Fibroblast of lung (primary cell): ENCODE measurements at regions not wholly inside any gene's neighbourhood (a gene's known extent, or its start where the extent isn't known, plus 50 kb on each side); places are given as distances from the start of the nearest gene placed in this dataset.
A peak's percentile ranks its signal among the peaks of the same experiment; 100 is the strongest.

Experiments
- DNase-seq, 2 donors: peaks; one replicate each; pipeline versions ENCODE4 v3.0.0 to v3.0.0-alpha.2; 2010; ENCODE audit warnings: low read depth in 2 of 2
- H2AFZ ChIP-seq: 2 replicates; pipeline ENCODE4 v1.5.1; 2012; ENCODE audit warnings: low read length, control low read depth, inconsistent platforms
- H3K27ac ChIP-seq: 2 replicates; pipeline ENCODE4 v1.5.1; 2011; ENCODE audit warnings: low read length, control low read depth; ENCODE audit not compliant: insufficient read depth
- H3K27me3 ChIP-seq: 2 replicates; pipeline ENCODE4 v1.5.1; 2011; ENCODE audit warnings: mild to moderate bottlenecking, low read length; ENCODE audit not compliant: control insufficient read depth, insufficient read depth
- H3K36me3 ChIP-seq: 2 replicates; pipeline ENCODE4 v1.5.1; 2011; ENCODE audit warnings: low read length; ENCODE audit not compliant: control insufficient read depth, insufficient read depth
- H3K4me1 ChIP-seq: 2 replicates; pipeline ENCODE4 v1.5.1; 2011; ENCODE audit warnings: low read length; ENCODE audit not compliant: control insufficient read depth, insufficient read depth; ENCODE audit errors: extremely low read depth
- H3K4me2 ChIP-seq: 2 replicates; pipeline ENCODE4 v1.5.1; 2011; ENCODE audit warnings: low read length, control low read depth; ENCODE audit not compliant: insufficient read depth; ENCODE audit errors: extremely low read depth
- H3K4me3 ChIP-seq, 4 experiments: fragments of 200-600 bp in 1 of 4; sonication (generic) in 1 of 4; replicated peaks in 1 of 4; 2 replicates each; pipeline ENCODE4 v1.5.1; 2011 to 2016; ENCODE audit warnings: low read length in 4 of 4, low read depth in 3 of 4, mild to moderate bottlenecking in 3 of 4, control low read depth in 2 of 4, inconsistent platforms in 1 of 4, mixed read lengths in 1 of 4; ENCODE audit not compliant: insufficient read depth in 1 of 4; ENCODE audit errors: control extremely low read depth in 1 of 4
- H3K79me2 ChIP-seq: 2 replicates; pipeline ENCODE4 v1.5.1; 2012; ENCODE audit warnings: mild to moderate bottlenecking, low read length, inconsistent platforms; ENCODE audit not compliant: control insufficient read depth, insufficient read depth
- H3K9ac ChIP-seq: 2 replicates; pipeline ENCODE4 v1.5.1; 2011; ENCODE audit warnings: mild to moderate bottlenecking, low read length, control low read depth; ENCODE audit not compliant: insufficient read depth
- H3K9me3 ChIP-seq: 2 replicates; pipeline ENCODE4 v1.5.1; 2012; ENCODE audit warnings: low read depth, low read length; ENCODE audit not compliant: control insufficient read depth, insufficient read depth
- H4K20me1 ChIP-seq: 2 replicates; pipeline ENCODE4 v1.5.1; 2011; ENCODE audit warnings: low read length; ENCODE audit not compliant: control insufficient read depth, insufficient read depth; ENCODE audit errors: extremely low read depth
- EZH2 ChIP-seq: IDR thresholded peaks from 2 replicates; pipeline ENCODE4 v1.5.1; 2012; ENCODE audit warnings: low read length, control low read depth, mild to moderate bottlenecking; ENCODE audit errors: missing control alignments
- TF ChIP-seq, protein P1 (sequence below), 2 donors: IDR thresholded peaks in 1 of 2; conservative IDR thresholded peaks in 1 of 2; 1 replicate in 1 of 2; 2 replicates in 1 of 2; pipeline ENCODE4 v1.5.1; 2011 to 2012; ENCODE audit warnings: low read length in 2 of 2, control low read depth in 1 of 2, inconsistent platforms in 1 of 2, low read depth in 1 of 2, mild to moderate bottlenecking in 1 of 2

DNA sequence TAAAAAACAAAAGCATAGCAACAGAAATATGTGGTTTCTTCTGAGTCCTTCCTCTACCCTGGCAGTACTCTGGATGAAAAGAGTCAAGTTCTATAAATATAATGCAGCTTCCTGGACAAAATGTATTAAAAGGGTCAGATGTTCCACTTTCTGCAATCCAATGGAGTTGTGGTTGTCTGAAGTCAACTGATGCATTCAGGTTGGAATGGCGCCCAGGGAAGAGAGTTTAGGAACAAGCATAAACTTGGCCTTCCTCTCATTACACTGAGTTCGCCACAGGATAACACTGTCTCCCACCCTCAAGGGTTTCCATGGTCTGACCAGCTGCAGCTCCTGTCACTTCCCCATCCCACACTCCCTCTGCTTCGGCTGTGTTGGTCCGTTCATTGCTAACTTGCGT is 66.4 kb downstream of the PLEKHG1 start:
- H3K79me2 ChIP-seq = no peaks in the 10 kb centered on the region

DNA sequence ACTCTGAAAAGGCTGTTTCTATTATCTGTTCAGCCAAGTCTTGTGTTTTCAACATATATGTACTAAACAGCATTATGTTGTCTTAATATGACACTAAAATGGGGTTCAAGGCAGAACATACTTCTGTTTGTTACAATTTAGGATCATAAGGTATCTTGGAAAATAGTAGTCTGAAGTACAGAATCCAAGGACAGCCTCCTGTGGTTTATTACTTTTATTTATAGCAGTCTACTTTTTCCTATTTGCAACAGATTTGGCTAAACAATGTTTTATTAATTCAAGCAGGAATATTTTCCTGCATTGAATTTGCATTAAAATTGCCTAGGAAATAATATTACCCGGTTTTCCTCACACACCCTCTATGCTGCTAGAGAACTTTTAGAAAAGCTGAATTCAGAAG is 67.7 kb downstream of the PLEKHG1 start:
- Histone ChIP-seq H3K36me3 (no peaks in the 10 kb centered on the region), H4K20me1 (no peaks in the 10 kb centered on the region), H3K79me2 (no peaks in the 10 kb centered on the region), H3K27ac (no peak overlapping the region), H3K27me3 (no peaks in the 10 kb centered on the region), H2AFZ (no peak overlapping the region), H3K4me2 (no peak overlapping the region), H3K9me3 (no peaks in the 10 kb centered on the region), H3K4me1 (no peaks in the 10 kb centered on the region), H3K9ac (no peak overlapping the region), H3K4me3 (no peak overlapping the region)
- TF ChIP-seq, protein P1, sequence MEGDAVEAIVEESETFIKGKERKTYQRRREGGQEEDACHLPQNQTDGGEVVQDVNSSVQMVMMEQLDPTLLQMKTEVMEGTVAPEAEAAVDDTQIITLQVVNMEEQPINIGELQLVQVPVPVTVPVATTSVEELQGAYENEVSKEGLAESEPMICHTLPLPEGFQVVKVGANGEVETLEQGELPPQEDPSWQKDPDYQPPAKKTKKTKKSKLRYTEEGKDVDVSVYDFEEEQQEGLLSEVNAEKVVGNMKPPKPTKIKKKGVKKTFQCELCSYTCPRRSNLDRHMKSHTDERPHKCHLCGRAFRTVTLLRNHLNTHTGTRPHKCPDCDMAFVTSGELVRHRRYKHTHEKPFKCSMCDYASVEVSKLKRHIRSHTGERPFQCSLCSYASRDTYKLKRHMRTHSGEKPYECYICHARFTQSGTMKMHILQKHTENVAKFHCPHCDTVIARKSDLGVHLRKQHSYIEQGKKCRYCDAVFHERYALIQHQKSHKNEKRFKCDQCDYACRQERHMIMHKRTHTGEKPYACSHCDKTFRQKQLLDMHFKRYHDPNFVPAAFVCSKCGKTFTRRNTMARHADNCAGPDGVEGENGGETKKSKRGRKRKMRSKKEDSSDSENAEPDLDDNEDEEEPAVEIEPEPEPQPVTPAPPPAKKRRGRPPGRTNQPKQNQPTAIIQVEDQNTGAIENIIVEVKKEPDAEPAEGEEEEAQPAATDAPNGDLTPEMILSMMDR (conservative IDR thresholded peaks at IDR 0.05 in 1 of 2, IDR thresholded peaks at IDR 0.05 in 1 of 2; ENCODE audit: low read depth in 1 of 2, low read length in 2 of 2) = no peak
- TF ChIP-seq EZH2 = no peak
- DNase-seq = no peak

More for the DNA sequence above, 66.4 kb downstream of the PLEKHG1 start:
- Histone ChIP-seq H3K4me2 (no peak overlapping the region), H3K4me1 (no peaks in the 10 kb centered on the region), H3K9ac (no peak overlapping the region), H3K27me3 (no peaks in the 10 kb centered on the region), H3K9me3 (no peaks in the 10 kb centered on the region), H2AFZ (no peak overlapping the region), H3K27ac (no peak overlapping the region), H3K4me3 (no peak overlapping the region), H4K20me1 (no peaks in the 10 kb centered on the region), H3K36me3 (no peaks in the 10 kb centered on the region)
- DNase-seq = peak; percentile 57 to 72
- TF ChIP-seq, protein P1 (conservative IDR thresholded peaks at IDR 0.05 in 1 of 2, IDR thresholded peaks at IDR 0.05 in 1 of 2; ENCODE audit: low read depth in 1 of 2, low read length in 2 of 2) = no peak
- TF ChIP-seq EZH2 = no peak

DNA sequence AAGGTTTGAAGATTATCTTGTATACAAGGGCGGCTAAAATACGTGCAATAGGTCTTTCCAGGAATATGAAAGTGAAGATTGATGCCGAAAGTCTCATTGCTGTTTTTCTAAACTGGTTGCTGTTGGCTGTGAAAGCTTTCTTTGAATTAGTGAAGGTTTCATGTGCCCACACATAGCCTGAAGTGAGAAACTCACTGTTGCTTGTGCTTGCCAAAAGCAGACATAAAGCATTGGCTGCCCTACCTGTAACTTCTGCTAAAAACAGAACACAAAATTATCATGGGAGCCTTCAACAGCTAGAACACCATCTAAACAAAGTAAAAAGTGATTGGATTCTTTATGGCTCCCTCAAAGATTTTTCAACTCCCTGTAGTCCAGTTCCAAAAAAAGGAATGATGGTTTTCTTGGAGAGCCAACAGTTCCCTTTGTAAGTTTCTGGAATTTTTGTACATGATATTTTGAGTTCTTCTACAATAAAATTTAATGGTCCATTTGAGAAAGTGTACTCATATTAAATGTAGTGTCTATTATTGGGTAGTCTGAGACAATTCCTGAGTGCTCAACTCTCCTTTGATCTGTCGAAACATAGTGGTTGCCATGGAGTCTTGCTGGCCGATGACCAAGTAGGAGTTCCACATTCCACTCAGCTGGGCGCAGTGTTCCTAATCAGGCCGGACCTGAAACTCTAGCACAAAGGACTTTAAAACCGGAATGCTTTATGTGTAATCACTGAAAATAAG is 68.5 kb downstream of the PLEKHG1 start:
- peak; percentile 85 to 91 for DNase-seq
- Histone ChIP-seq H3K27ac (no peak overlapping the region), H4K20me1 (no peaks in the 10 kb centered on the region), H3K79me2 (no peaks in the 10 kb centered on the region), H3K36me3 (no peaks in the 10 kb centered on the region), H3K4me3 (no peak overlapping the region), H3K9me3 (no peaks in the 10 kb centered on the region), H3K4me1 (no peaks in the 10 kb centered on the region), H2AFZ (no peak overlapping the region), H3K4me2 (no peak overlapping the region), H3K27me3 (no peaks in the 10 kb centered on the region), H3K9ac (no peak overlapping the region)
- TF ChIP-seq, protein P1 (conservative IDR thresholded peaks at IDR 0.05 in 1 of 2, IDR thresholded peaks at IDR 0.05 in 1 of 2; ENCODE audit: low read depth in 1 of 2, low read length in 2 of 2) = peak; percentile 18 to 43
- TF ChIP-seq EZH2 = no peak
